Mesenchymal stem cell (in vitro differentiated cells and primary cell): ENCODE measurements at regions not wholly inside any gene's neighbourhood (a gene's known extent, or its start where the extent isn't known, plus 50 kb on each side); places are given as distances from the start of the nearest gene placed in this dataset.

Experiments
- DNase-seq: peaks from one replicate; pipeline ENCODE4 v3.0.0-alpha.2; 2013
- H2AFZ ChIP-seq: one replicate; pipeline ENCODE4 v1.6.1; 2013; ENCODE audit warnings: low read depth, mild to moderate bottlenecking, control low read depth, inconsistent platforms, low read length, moderate library complexity
- H2AK5ac ChIP-seq: 2 replicates; pipeline ENCODE4 v1.6.1; 2013; ENCODE audit warnings: low read length, moderate library complexity, mild to moderate bottlenecking, inconsistent platforms; ENCODE audit not compliant: severe bottlenecking
- H2BK120ac ChIP-seq: one replicate; pipeline ENCODE4 v1.6.1; 2013; ENCODE audit warnings: low read depth, mild to moderate bottlenecking, inconsistent platforms, low read length, moderate library complexity
- H2BK12ac ChIP-seq, 2 experiments: one replicate each; pipeline ENCODE4 v1.6.1; 2013; ENCODE audit warnings: inconsistent platforms in 2 of 2, low read length in 2 of 2, mild to moderate bottlenecking in 2 of 2, moderate library complexity in 2 of 2, control low read depth in 1 of 2
- H2BK15ac ChIP-seq: one replicate; pipeline ENCODE4 v1.6.1; 2013; ENCODE audit warnings: mild to moderate bottlenecking, low read depth, inconsistent platforms; ENCODE audit not compliant: poor library complexity, severe bottlenecking
- H2BK5ac ChIP-seq: 2 replicates; pipeline ENCODE4 v1.6.1; 2013; ENCODE audit warnings: low read depth, mild to moderate bottlenecking, low read length, control low read depth, inconsistent platforms; ENCODE audit not compliant: poor library complexity, severe bottlenecking
- H3K14ac ChIP-seq, 2 experiments: one replicate each; pipeline ENCODE4 v1.6.1; 2013; ENCODE audit warnings: inconsistent platforms in 2 of 2, low read length in 2 of 2, control low read depth in 1 of 2, mild to moderate bottlenecking in 1 of 2, moderate library complexity in 1 of 2
- H3K18ac ChIP-seq, 2 experiments: one replicate each; pipeline ENCODE4 v1.6.1; 2013; ENCODE audit warnings: inconsistent platforms in 2 of 2, low read length in 2 of 2, control low read depth in 1 of 2, low read depth in 1 of 2, mild to moderate bottlenecking in 1 of 2
- H3K23ac ChIP-seq, 2 experiments: one replicate each; pipeline ENCODE4 v1.6.1; 2013; ENCODE audit warnings: inconsistent platforms in 2 of 2, low read length in 2 of 2, mild to moderate bottlenecking in 2 of 2, moderate library complexity in 2 of 2, control low read depth in 1 of 2
- H3K27ac ChIP-seq: 2 replicates; pipeline ENCODE4 v1.5.1; 2013; ENCODE audit warnings: mild to moderate bottlenecking, moderate library complexity, low read length, control low read depth, inconsistent platforms; ENCODE audit not compliant: poor library complexity, severe bottlenecking
- H3K27me3 ChIP-seq, 2 experiments: 2 replicates each; pipeline versions ENCODE4 v1.6.1 to v1.7.0; 2013; ENCODE audit warnings: low read length in 2 of 2, mild to moderate bottlenecking in 2 of 2, moderate library complexity in 2 of 2, control low read depth in 1 of 2, inconsistent platforms in 1 of 2; ENCODE audit not compliant: control insufficient read depth in 1 of 2, insufficient read depth in 1 of 2
- H3K36me3 ChIP-seq, 2 experiments: 2 replicates each; pipeline versions ENCODE4 v1.6.1 to v1.7.0; 2013; ENCODE audit warnings: low read length in 2 of 2, control low read depth in 1 of 2, inconsistent platforms in 1 of 2, low read depth in 1 of 2, mild to moderate bottlenecking in 1 of 2; ENCODE audit not compliant: insufficient read depth in 2 of 2, control insufficient read depth in 1 of 2
- H3K4ac ChIP-seq, 2 experiments: one replicate each; pipeline ENCODE4 v1.6.1; 2013; ENCODE audit warnings: inconsistent platforms in 2 of 2, low read length in 2 of 2, mild to moderate bottlenecking in 2 of 2, moderate library complexity in 2 of 2, control low read depth in 1 of 2, low read depth in 1 of 2
- H3K4me1 ChIP-seq: 2 replicates; pipeline ENCODE4 v1.6.1; 2013; ENCODE audit warnings: low read depth, low read length, control low read depth; ENCODE audit not compliant: control insufficient read depth, insufficient read depth
- H3K4me2 ChIP-seq: 2 replicates; pipeline ENCODE4 v1.6.1; 2013; ENCODE audit warnings: low read length, mild to moderate bottlenecking, inconsistent platforms; ENCODE audit not compliant: poor library complexity, severe bottlenecking
- H3K4me3 ChIP-seq, 2 experiments: 2 replicates each; pipeline versions ENCODE4 v1.5.1 to v1.7.0; 2013; ENCODE audit warnings: low read length in 2 of 2, mild to moderate bottlenecking in 2 of 2, control low read depth in 1 of 2, low read depth in 1 of 2; ENCODE audit not compliant: insufficient read depth in 1 of 2
- H3K79me1 ChIP-seq: replicated peaks from 2 replicates; pipeline ENCODE4 v1.6.1; 2013; ENCODE audit warnings: mild to moderate bottlenecking, control low read depth, low read length, inconsistent platforms; ENCODE audit not compliant: poor library complexity, severe bottlenecking
- H3K9ac ChIP-seq: 2 replicates; pipeline ENCODE4 v1.7.0; 2013; ENCODE audit warnings: mild to moderate bottlenecking, low read length, moderate library complexity
- H3K9me3 ChIP-seq: 2 replicates; pipeline ENCODE4 v1.7.0; 2013; ENCODE audit warnings: mild to moderate bottlenecking, low read length; ENCODE audit not compliant: control insufficient read depth
- H4K8ac ChIP-seq: one replicate; pipeline ENCODE4 v1.6.1; 2013; ENCODE audit warnings: inconsistent platforms, mild to moderate bottlenecking, low read length, moderate library complexity
- H4K91ac ChIP-seq: one replicate; pipeline ENCODE4 v1.6.1; 2013; ENCODE audit warnings: mild to moderate bottlenecking, low read length, inconsistent platforms
- WGBS: methylation state at CpG from one replicate; pipeline ENCODE4 v1.1.7; 2013; ENCODE audit warnings: mixed read lengths; 5-methylcytosine and 5-hydroxymethylcytosine counted together

DNA sequence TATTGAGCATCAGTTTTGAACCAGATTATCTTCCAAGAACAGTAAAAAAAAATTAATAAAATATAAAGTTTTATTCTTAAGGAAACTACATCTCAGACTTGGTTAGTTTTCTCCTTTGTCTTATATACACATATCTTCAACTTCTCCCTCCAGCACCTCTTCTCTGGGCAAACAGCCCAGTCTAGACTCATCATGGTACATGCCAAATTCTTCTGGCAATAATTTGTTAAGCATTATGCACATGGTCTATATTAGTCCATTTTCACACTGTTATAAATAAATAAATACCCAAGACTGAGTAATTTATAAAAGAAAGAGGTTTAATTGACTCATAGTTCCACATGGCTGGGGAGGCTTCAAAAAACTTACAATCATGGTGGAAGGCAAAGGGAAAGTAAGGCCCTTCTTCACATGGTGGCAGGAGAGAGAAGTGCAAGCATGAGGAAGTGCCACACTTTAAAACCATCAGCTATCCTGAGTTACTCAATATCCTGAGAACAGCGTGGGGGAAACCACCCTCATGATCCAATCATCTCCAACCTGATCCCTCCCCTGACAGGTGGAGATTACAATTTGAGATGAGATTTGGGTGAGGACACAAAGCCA lies 108.7 kb upstream of the RNPC3 start:
- Histone ChIP-seq H3K18ac (no peak overlapping the region), H3K79me1 (no peaks in the 10 kb centered on the region), H3K4ac (no peak overlapping the region), H2AK5ac (no peak overlapping the region), H2BK12ac (no peak overlapping the region), H3K9ac (no peak overlapping the region), H3K4me3 (no peak overlapping the region), H3K36me3 (no peaks in the 10 kb centered on the region), H2BK15ac (no peak overlapping the region), H3K14ac (no peak overlapping the region), H3K27ac (no peak overlapping the region), H3K27me3 (no peaks in the 10 kb centered on the region), H4K8ac (no peak overlapping the region), H2BK120ac (no peak overlapping the region), H3K23ac (no peak overlapping the region), H3K9me3 (no peaks in the 10 kb centered on the region), H4K91ac (no peak overlapping the region), H3K4me2 (no peak overlapping the region), H2AFZ (no peak overlapping the region), H3K4me1 (no peaks in the 10 kb centered on the region), H2BK5ac (no peak overlapping the region)
- WGBS: no CpG with 5 or more reads among the region's 1 CpG
- no peak for DNase-seq

DNA sequence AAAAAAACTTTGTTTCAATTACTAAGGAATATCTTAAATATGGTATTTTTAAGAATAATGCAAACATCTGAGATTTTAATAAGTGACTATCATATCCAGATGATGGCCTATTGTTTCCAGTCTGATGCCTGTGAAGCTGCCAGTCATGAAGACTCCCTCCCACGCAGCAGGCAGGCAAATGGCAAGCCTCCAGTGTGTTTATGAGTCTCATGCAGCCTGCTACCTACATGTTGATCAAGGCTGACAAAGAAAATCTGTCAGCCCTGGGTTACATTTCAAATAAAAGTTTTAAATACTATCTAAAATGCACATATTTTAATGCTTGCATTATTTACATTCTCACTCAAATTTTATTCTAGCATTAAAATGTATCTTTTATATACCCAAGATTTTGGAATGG lies 137.6 kb upstream of the RNPC3 start:
- Histone ChIP-seq H2BK5ac (no peak overlapping the region), H3K4me1 (no peaks in the 10 kb centered on the region), H3K36me3 (no peaks in the 10 kb centered on the region), H3K4me2 (no peak overlapping the region), H3K27me3 (no peaks in the 10 kb centered on the region), H3K18ac (no peak overlapping the region), H2BK12ac (no peak overlapping the region), H2BK15ac (no peak overlapping the region), H3K4me3 (no peak overlapping the region), H2BK120ac (no peak overlapping the region), H2AK5ac (no peak overlapping the region), H4K91ac (no peak overlapping the region), H4K8ac (no peak overlapping the region), H2AFZ (no peak overlapping the region), H3K14ac (no peak overlapping the region), H3K23ac (no peak overlapping the region), H3K4ac (no peak overlapping the region), H3K79me1 (no peaks in the 10 kb centered on the region), H3K9ac (no peak overlapping the region), H3K27ac (no peak overlapping the region), H3K9me3 (peaks cover 15% of the 10 kb centered on the region)
- DNase-seq: no peak
- 57% methylated on average over 1 of the region's 1 CpG for WGBS

DNA sequence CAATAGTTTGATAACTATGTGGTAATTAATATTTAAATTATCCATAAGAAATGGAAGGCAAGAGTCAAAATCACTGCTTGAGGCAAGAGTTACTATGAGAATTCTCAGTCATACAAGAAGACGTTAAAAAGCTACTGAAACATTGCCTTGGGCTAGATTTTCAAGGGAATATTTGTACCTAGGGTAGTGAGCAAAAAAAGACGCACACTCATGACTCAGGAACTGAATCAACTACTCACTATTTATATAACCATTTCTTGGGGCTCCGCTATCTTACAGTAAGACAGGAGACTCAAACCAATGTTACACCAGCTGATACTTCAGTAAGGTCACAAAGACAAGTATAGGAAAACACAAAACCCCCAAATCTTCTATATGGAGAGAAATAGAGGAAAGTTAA lies 151.5 kb upstream of the RNPC3 start:
- H3K79me1 ChIP-seq: no peaks in the 10 kb centered on the region
- 83% methylated on average over 3 of the region's 3 CpGs for WGBS
- no peak overlapping the region for H3K14ac ChIP-seq
- H3K9me3 ChIP-seq: no peaks in the 10 kb centered on the region
- H2BK15ac ChIP-seq: no peak overlapping the region
- H3K27ac ChIP-seq: peak overlapping the region; percentile 14
- no peaks in the 10 kb centered on the region for H3K36me3 ChIP-seq
- no peak overlapping the region for H3K4me3 ChIP-seq
- no peak overlapping the region for H2BK12ac ChIP-seq
- peaks cover 7% of the 10 kb centered on the region for H3K4me1 ChIP-seq
- H4K91ac ChIP-seq: no peak overlapping the region
- no peak overlapping the region for H3K4ac ChIP-seq
- H2BK120ac ChIP-seq: no peak overlapping the region
- H3K27me3 ChIP-seq: no peaks in the 10 kb centered on the region
- H2BK5ac ChIP-seq: no peak overlapping the region
- no peak overlapping the region for H2AK5ac ChIP-seq
- DNase-seq: no peak
- H3K4me2 ChIP-seq: no peak overlapping the region
- no peak overlapping the region for H3K9ac ChIP-seq
- H3K18ac ChIP-seq: no peak overlapping the region
- no peak overlapping the region for H3K23ac ChIP-seq
- no peak overlapping the region for H2AFZ ChIP-seq
- no peak overlapping the region for H4K8ac ChIP-seq

DNA sequence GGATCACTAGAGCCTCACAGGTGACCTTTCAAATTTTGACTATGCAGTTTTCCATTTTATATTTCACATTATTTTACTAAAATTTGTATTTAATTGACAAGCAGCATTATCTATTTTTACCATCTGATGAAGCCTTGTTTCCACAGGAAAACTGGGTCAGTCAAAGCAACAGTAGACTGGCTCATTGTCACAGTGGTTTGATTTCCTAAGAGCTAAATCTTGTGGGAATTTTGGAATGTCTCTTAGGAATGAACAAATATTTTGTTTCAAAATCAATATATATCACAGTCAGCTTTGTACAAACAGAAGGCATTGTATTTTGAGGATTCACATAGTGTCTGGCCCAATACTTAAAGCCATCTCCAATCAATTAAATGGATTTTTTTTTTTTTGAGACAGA lies 152.6 kb upstream of the RNPC3 start:
- H3K4me3 ChIP-seq: no peak overlapping the region
- H3K27ac ChIP-seq: peak overlapping the region; percentile 81
- H3K79me1 ChIP-seq: no peaks in the 10 kb centered on the region
- H2BK5ac ChIP-seq: no peak overlapping the region
- H3K4me2 ChIP-seq: no peak overlapping the region
- H3K27me3 ChIP-seq: no peaks in the 10 kb centered on the region
- H3K14ac ChIP-seq: no peak overlapping the region
- no peak overlapping the region for H4K8ac ChIP-seq
- H2BK120ac ChIP-seq: no peak overlapping the region
- no peak overlapping the region for H3K23ac ChIP-seq
- no peaks in the 10 kb centered on the region for H3K36me3 ChIP-seq
- H3K9me3 ChIP-seq: no peaks in the 10 kb centered on the region
- no peak overlapping the region for H3K18ac ChIP-seq
- H2AFZ ChIP-seq: no peak overlapping the region
- no peak overlapping the region for H3K9ac ChIP-seq
- H2BK12ac ChIP-seq: no peak overlapping the region
- DNase-seq: no peak
- no peak overlapping the region for H3K4ac ChIP-seq
- peaks cover 7% of the 10 kb centered on the region for H3K4me1 ChIP-seq
- H2BK15ac ChIP-seq: no peak overlapping the region
- no peak overlapping the region for H4K91ac ChIP-seq
- H2AK5ac ChIP-seq: no peak overlapping the region
